Retinal pigment epithelial cell (primary cell): ENCODE measurements at regions not wholly inside any gene's neighbourhood (a gene's known extent, or its start where the extent isn't known, plus 50 kb on each side); places are given as distances from the start of the nearest gene placed in this dataset.

Experiments used
- DNase-seq: peaks from one replicate; pipeline ENCODE4 v3.0.0-alpha.2; 2010; ENCODE audit warnings: low read depth
- H3K4me3 ChIP-seq: 2 replicates; pipeline ENCODE4 v1.5.1; 2011; ENCODE audit warnings: mild to moderate bottlenecking, low read length, control low read depth, moderate library complexity
- TF ChIP-seq, protein P1 (sequence below): conservative IDR thresholded peaks from 2 replicates; pipeline ENCODE4 v1.5.1; 2011; ENCODE audit warnings: low read depth, low read length, control low read depth, inconsistent platforms

DNA sequence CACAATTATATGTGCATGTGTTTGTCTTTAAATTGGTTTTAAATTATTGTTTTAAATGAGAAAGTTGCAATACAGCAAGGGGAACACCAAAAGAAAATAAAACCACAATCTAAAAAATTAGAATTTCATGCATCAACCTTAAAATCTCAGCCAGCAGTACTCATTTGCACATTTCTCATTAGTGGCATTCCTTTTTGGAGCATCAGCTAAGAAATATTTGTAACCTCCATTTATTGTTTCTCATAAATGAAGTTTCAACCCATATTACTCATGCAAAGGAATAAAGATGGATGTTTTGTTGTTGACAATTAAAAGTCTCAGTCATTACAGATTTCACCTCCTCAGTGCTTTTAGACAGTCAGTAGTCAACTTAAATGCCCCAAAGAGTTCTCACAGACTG is 160.1 kb downstream of the TBX15 start:
- H3K4me3 ChIP-seq = no peak overlapping the region
- DNase-seq = no peak
- TF ChIP-seq, protein P1, sequence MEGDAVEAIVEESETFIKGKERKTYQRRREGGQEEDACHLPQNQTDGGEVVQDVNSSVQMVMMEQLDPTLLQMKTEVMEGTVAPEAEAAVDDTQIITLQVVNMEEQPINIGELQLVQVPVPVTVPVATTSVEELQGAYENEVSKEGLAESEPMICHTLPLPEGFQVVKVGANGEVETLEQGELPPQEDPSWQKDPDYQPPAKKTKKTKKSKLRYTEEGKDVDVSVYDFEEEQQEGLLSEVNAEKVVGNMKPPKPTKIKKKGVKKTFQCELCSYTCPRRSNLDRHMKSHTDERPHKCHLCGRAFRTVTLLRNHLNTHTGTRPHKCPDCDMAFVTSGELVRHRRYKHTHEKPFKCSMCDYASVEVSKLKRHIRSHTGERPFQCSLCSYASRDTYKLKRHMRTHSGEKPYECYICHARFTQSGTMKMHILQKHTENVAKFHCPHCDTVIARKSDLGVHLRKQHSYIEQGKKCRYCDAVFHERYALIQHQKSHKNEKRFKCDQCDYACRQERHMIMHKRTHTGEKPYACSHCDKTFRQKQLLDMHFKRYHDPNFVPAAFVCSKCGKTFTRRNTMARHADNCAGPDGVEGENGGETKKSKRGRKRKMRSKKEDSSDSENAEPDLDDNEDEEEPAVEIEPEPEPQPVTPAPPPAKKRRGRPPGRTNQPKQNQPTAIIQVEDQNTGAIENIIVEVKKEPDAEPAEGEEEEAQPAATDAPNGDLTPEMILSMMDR = no peak

DNA sequence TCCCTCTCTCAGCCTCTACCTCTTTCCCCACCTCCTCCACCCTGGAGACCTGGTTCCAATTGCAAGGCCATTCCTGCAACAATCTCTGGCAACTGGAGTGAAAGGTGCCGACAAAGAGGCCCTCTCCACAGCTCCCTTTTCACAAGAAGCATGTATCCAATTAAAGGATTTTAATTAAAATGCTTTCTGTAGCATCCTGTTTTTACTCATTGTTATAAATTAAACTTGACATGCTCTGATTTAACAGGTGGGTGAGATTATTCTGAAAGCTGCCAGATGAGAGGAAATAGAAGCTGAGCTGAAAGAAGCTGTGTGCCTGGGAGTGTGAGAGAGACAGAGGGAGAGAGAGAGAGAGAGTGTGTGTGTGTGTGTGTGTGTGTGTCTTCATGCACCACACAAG is 160.5 kb downstream of the TBX15 start:
- DNase-seq = no peak
- H3K4me3 ChIP-seq = no peak overlapping the region
- TF ChIP-seq, protein P1 = no peak

DNA sequence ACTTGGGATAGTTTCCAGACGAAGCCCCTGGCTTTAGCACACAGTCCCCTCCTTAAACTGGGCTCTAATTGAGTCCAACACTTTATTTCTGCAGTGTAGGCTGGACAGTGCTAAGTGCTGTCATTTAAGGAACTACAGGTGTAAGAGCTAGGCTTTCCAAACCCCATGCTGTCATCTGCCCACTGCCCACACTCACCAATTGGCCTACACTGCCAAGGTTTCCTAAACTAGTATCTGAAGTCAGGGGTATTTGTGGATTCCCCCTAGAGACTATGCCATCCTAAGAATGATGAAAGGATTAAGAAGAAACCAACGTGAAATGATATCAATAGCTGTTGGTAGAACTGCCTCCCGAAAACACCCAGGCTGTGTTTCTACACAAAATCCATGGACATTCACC is 160.9 kb downstream of the TBX15 start:
- TF ChIP-seq, protein P1 = no peak
- H3K4me3 ChIP-seq = no peak overlapping the region
- DNase-seq = no peak

DNA sequence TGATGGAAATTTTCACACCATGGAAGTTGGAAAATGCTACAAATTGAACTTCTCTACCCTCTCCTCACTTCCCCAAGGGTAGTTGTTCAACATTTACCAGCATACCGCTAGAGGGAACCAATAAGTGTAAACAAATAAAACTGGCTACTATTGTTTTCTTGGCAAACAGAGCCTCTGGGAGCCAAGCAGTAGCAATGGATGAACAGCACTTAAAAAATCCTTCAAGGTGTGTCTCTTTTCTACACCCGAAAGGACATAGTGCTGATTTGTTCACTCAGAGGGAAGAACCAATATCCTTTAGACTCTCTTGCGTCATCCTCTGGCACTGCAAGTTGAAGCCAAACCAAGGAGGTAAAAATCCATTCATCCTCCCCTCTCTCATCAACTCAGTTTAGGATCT is 161.5 kb downstream of the TBX15 start:
- H3K4me3 ChIP-seq = no peak overlapping the region
- TF ChIP-seq, protein P1 = no peak
- no peak for DNase-seq

DNA sequence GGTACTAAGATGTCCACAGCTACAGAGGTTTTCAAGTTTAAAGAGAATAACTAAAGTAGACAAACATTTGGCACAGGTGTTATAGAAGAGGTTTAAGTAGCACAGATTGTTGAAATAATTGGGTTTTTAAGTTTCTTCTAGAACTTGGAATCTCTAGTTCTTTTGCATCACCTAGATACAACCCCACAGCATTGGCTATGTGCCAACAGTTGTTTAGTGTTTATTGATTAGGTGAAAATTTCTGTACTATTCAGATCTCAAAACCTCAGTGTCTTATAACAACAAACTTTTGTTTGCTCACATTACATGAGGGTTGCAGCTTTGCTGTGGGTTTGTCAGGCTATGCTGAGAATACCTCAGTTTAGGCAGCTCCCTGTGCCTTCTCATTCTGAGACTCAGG is 162.5 kb downstream of the TBX15 start:
- no peak overlapping the region for H3K4me3 ChIP-seq
- TF ChIP-seq, protein P1 = no peak
- no peak for DNase-seq

DNA sequence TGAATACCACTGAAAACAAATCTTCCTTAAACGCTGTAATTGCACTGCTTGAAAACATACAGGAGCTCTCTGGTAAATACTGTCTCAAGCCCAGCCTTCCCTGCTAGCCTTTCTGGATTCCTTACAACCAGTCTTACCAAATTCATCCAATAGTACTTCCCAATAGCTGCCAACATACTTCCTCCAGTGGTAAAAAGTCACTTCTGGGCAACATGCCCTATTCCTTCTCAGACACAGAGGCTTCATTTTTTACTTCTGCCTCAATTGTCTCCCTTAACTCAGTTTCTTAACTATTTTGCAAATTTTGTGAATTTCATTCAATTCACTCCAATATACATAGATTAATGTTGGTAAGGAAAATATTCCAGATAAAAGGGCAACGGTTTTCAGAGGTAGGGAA is 166.3 kb downstream of the TBX15 start:
- no peak overlapping the region for H3K4me3 ChIP-seq
- TF ChIP-seq, protein P1 = no peak
- no peak for DNase-seq

DNA sequence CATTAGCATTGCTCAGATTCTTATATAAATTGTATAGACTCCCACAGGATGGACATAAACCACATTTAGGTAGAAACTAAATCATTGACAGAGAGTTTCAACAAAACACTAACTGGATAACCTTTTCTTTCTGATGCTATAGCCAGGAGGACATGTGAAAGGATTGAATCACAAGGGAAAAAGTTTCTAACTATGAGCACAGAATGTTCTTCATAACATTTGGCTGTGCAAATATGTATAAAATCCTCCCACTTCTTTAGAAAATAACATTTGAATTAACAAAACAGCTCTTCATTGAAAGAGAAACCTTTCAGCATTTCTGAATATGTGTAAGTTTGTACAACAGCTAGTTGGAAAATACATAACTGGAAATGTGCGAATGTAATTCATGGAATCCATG is 167.3 kb downstream of the TBX15 start:
- no peak for DNase-seq
- TF ChIP-seq, protein P1 = no peak
- no peak overlapping the region for H3K4me3 ChIP-seq
